NCI-H1436 (cell line): ENCODE measurements at regions not wholly inside any gene's neighbourhood (a gene's known extent, or its start where the extent isn't known, plus 50 kb on each side); places are given as distances from the start of the nearest gene placed in this dataset.

ENCODE experiments used
- DNase-seq: peaks from one replicate; lab custom pipeline; 2025; lab: John Stamatoyannopoulos, UW

- no peak for DNase-seq
Observed at GRCh38 chr2:150585221-150585971, 97.9 kb upstream of the RND3 start.

GRCh38 chr2:150584081-150584480 lies 96.6 kb upstream of the RND3 start:
- DNase-seq, result no peak

GRCh38 chr2:150581717-150582472 lies 94.4 kb upstream of the RND3 start:
- DNase-seq, result no peak

GRCh38 chr2:150578481-150578880 lies 91.0 kb upstream of the RND3 start:
- DNase-seq, result no peak

- no peak for DNase-seq
Observed at GRCh38 chr2:150575861-150576260, 88.4 kb upstream of the RND3 start.

GRCh38 chr2:150572961-150573395 lies 85.5 kb upstream of the RND3 start:
- no peak for DNase-seq

- DNase-seq, result no peak
Observed at GRCh38 chr2:150572194-150572766, 84.8 kb upstream of the RND3 start.

GRCh38 chr2:150571121-150571520 lies 83.7 kb upstream of the RND3 start:
- DNase-seq, result no peak

GRCh38 chr2:150570712-150571111 lies 83.2 kb upstream of the RND3 start:
- DNase-seq, result no peak

GRCh38 chr2:150569761-150570160 lies 82.3 kb upstream of the RND3 start:
- no peak for DNase-seq

GRCh38 chr2:150567771-150568301 lies 80.4 kb upstream of the RND3 start:
- no peak for DNase-seq

GRCh38 chr2:150566289-150566688 lies 78.8 kb upstream of the RND3 start:
- DNase-seq, result no peak

- no peak for DNase-seq
Observed at GRCh38 chr2:150561076-150561475, 73.6 kb upstream of the RND3 start.

GRCh38 chr2:150557020-150557600 lies 69.6 kb upstream of the RND3 start:
- DNase-seq, result no peak

- DNase-seq, result no peak
Observed at GRCh38 chr2:150555611-150556356, 68.3 kb upstream of the RND3 start.

GRCh38 chr2:150554046-150554445 lies 66.6 kb upstream of the RND3 start:
- DNase-seq, result no peak

- no peak for DNase-seq
Observed at GRCh38 chr2:150552041-150552820, 64.8 kb upstream of the RND3 start.

- no peak for DNase-seq
Observed at GRCh38 chr2:150549381-150549780, 61.9 kb upstream of the RND3 start.

GRCh38 chr2:150548527-150548926 lies 61.1 kb upstream of the RND3 start:
- peak; percentile 3 for DNase-seq

GRCh38 chr2:150545916-150546315 lies 58.4 kb upstream of the RND3 start:
- no peak for DNase-seq

GRCh38 chr2:150544731-150545130 lies 57.3 kb upstream of the RND3 start:
- no peak for DNase-seq
